ENCODE measurements at regions not wholly inside any gene's neighbourhood (a gene's known extent, or its start where the extent isn't known, plus 50 kb on each side); places are given as distances from the start of the nearest gene placed in this dataset.

- Histone ChIP-seq H3K36me3 (no peaks in the 10 kb centered on the region), H3K9me3 (no peaks in the 10 kb centered on the region), H3K4me1 (no peaks in the 10 kb centered on the region), H3K27ac (no peak overlapping the region), H3K4me3 (no peak overlapping the region), H3K27me3 (replicated peaks in 1 of 7) (peaks cover 0 to 4% (median 0%) of the 10 kb centered on the region in 7 donors)
- intact Hi-C loops (cut with DNase I; ENCODE audit: low total_unique reads): no loop called here
- 65 to 81% (median 73%) methylated on average over 2 of the region's 2 CpGs for WGBS, 5 donors
- TF ChIP-seq POLR2A (IDR thresholded peaks at IDR 0.05): no peak
- TF ChIP-seq POLR2AphosphoS5 (IDR thresholded peaks at IDR 0.05): no peak
- no peak for TF ChIP-seq CTCF (IDR thresholded peaks at IDR 0.05 in 8 of 11, conservative IDR thresholded peaks at IDR 0.05 in 3 of 11)
- DNase-seq: no peak
Observed at GRCh38 chr5:155838394-155838793, 488.6 kb upstream of the SGCD start.

GRCh38 chr5:155839251-155840037 lies 487.5 kb upstream of the SGCD start:
- Histone ChIP-seq H3K4me1 (no peaks in the 10 kb centered on the region), H3K27ac (no peak overlapping the region), H3K27me3 (replicated peaks in 1 of 7) (peaks cover 0 to 4% (median 0%) of the 10 kb centered on the region in 7 donors), H3K36me3 (no peaks in the 10 kb centered on the region), H3K9me3 (no peaks in the 10 kb centered on the region), H3K4me3 (no peak overlapping the region)
- WGBS, 5 donors: 75 to 84% (median 76%) methylated on average over 5 of the region's 5 CpGs
- TF ChIP-seq POLR2AphosphoS5 (IDR thresholded peaks at IDR 0.05) (no peak), POLR2A (IDR thresholded peaks at IDR 0.05) (no peak), CTCF (IDR thresholded peaks at IDR 0.05 in 8 of 11, conservative IDR thresholded peaks at IDR 0.05 in 3 of 11) (no peak)
- no peak for DNase-seq
- intact Hi-C loops (cut with DNase I; ENCODE audit: low total_unique reads): no loop called here

GRCh38 chr5:155844542-155844941 lies 482.4 kb upstream of the SGCD start:
- no peaks in the 10 kb centered on the region for H3K4me1 ChIP-seq
- no peaks in the 10 kb centered on the region for H3K9me3 ChIP-seq
- intact Hi-C loops (cut with DNase I; ENCODE audit: low total_unique reads): no loop called here
- no peak for DNase-seq
- WGBS, 5 donors: 73 to 84% (median 77%) methylated on average over 4 of the region's 4 CpGs
- TF ChIP-seq POLR2AphosphoS5 (IDR thresholded peaks at IDR 0.05): no peak
- TF ChIP-seq POLR2A (IDR thresholded peaks at IDR 0.05): no peak
- TF ChIP-seq CTCF (IDR thresholded peaks at IDR 0.05 in 8 of 11, conservative IDR thresholded peaks at IDR 0.05 in 3 of 11): no peak
- no peak overlapping the region for H3K27ac ChIP-seq
- no peaks in the 10 kb centered on the region for H3K27me3 ChIP-seq (replicated peaks in 1 of 7)
- H3K4me3 ChIP-seq: no peak overlapping the region
- H3K36me3 ChIP-seq: no peaks in the 10 kb centered on the region

- WGBS, 5 donors: 77 to 85% (median 81%) methylated on average over 3 of the region's 3 CpGs
- intact Hi-C loops (cut with DNase I; ENCODE audit: low total_unique reads): no loop called here
- H3K36me3 ChIP-seq: no peaks in the 10 kb centered on the region
- H3K4me1 ChIP-seq: no peaks in the 10 kb centered on the region
- no peaks in the 10 kb centered on the region for H3K27me3 ChIP-seq (replicated peaks in 1 of 7)
- peaks cover 0 to 6% (median 0%) of the 10 kb centered on the region in 8 donors for H3K9me3 ChIP-seq
- no peak overlapping the region for H3K27ac ChIP-seq
- DNase-seq: no peak
- TF ChIP-seq POLR2A (IDR thresholded peaks at IDR 0.05): no peak
- TF ChIP-seq POLR2AphosphoS5 (IDR thresholded peaks at IDR 0.05): no peak
- no peak for TF ChIP-seq CTCF (IDR thresholded peaks at IDR 0.05 in 8 of 11, conservative IDR thresholded peaks at IDR 0.05 in 3 of 11)
- no peak overlapping the region for H3K4me3 ChIP-seq
Observed at GRCh38 chr5:155850370-155850769, 476.6 kb upstream of the SGCD start.

Measured in spleen (tissue), 11 donors.